HG02852 (cell line): ENCODE measurements at regions not wholly inside any gene's neighbourhood (a gene's known extent, or its start where the extent isn't known, plus 50 kb on each side); places are given as distances from the start of the nearest gene placed in this dataset.
"Not testable (repeated sequence)": the region's sequence is repeated elsewhere in the genome, so short reads cannot be mapped to it uniquely, and the experiment has no call there.

Source experiments
- ATAC-seq: cut with Tn5 transposase; IDR thresholded peaks from one replicate; pipeline ENCODE4 v1.9.1; 2021; ENCODE audit warnings: mild to moderate bottlenecking, moderate library complexity; ENCODE audit not compliant: unreplicated experiment

DNA sequence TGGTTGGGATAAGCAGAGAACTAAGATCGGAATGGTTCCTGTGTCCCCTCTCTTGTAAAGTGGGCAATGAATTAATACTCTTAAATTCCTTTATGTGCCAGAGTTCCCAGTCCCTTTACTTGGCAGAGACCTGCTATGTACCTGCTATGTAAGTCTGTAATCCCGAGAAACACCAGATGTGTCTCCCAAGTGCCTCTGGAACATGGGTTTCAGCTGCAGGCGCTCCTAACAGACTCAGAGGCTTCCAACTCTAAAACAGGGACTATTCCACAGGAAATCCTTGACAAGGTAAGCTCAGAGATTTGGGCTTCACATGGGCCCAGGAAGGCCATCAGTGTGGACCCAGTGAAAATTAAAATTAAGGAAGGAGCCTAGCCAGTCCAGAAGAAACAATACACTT lies 117.7 kb upstream of the PLCL2 start:
- no peak for ATAC-seq

DNA sequence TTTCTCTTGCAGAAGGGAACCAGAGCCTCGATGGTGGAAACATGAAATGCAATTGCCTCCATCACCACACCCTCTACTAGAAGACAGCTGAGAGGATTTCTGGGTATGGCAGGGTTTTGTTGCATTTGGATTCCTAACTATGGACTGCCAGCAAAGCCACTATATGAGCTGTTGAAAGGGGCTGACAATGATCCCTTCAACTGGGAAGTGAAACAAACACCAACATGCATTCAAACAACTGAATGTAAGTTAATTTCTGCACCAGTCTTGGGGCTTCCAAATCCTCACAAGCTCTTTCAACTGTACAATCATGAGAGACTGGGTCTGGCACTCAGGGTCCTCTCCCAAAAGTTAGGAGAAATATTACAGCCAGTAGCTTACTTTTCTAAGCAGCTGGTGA lies 116.7 kb upstream of the PLCL2 start:
- no peak for ATAC-seq

DNA sequence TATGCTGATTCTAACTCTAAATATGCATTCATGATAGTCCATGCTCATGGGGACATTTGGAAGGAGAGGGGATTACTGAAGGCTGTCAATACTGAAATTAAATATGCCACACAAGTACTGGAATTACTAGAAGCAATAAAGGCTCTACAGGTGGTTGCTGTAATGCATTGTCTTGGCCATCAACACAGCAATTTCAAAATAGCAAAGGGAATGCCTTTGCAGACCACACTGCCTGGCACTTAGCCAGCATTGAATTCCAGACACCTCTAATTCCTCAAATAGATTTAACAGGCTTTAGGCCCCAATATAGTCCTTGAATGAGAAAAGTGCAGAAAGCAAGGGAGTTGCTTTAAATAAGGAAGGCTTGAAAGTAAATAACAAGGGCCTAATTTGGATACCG lies 115.8 kb upstream of the PLCL2 start:
- ATAC-seq: no peak

DNA sequence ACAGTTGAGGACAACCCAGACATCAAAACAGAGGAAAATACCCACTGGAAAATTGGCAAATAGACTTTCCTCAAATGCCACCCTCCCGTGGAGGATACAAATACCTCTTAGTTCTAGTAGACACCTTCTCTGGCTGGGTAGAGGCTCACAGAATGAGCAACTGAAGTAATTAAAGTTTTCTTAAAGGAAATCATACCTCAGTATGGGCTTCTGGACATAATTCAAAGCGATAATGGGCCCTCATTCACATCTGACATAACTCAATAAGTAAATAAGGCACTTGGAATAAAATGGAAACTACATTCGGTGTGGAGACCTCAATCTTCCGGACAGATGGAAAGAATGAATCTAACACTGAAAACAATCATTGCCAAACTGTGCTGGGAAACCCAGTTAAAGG lies 115.2 kb upstream of the PLCL2 start:
- ATAC-seq: no peak

DNA sequence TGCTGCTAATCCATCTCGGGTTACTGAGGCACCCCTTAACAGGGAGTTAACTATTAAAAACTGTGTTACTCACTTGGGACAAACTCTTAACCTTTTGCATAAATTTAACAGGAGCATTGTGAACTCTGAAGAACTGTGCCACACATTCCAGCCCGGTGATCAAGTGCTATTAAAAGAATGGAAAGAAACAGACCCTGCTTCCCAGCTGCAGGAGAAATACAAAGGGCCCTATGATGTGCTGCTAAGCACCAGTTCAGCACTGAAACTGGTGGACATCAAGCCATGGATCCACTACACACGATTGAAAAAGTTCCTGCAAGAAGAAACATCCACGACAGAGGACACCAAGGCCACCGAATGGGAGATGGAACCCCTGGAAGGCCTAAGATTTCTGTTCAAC lies 114.7 kb upstream of the PLCL2 start:
- no peak for ATAC-seq

DNA sequence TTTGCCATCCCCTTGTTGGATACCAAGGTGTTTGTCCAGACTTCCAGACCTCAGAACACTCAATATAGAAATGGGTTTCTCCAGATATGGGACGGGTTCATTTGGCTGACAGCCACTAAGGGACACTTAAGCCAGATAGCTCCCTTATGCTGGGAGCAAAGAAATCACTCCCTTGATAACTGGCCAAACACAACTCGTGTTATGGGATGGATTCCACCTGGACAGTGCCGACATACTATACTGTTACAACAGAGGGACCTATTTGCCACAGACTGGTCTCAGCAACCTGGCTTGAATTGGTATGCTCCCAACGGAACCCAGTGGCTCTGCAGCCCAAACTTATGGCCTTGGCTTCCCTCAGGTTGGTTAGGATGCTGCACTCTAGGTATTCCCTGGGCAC lies 114.0 kb upstream of the PLCL2 start:
- ATAC-seq: no peak

DNA sequence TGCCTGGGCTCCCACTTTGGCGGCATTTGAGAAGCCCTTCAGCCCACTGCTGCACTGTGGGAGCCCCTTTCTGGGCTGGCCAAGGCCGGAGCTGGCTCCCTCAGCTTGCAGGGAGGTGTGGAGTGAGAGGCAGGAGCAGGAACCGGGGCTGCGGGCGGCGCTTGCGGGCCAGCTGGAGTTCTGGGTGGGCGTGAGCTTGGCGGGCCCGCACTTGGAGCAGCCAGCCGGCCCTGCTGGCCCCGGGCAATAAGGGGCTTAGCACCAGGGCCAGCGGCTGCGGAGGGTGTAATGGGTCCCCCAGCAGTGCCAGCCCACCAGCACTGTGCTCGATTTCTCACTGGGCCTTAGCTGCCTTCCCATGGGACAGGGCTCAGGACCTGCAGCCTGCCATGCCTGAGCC lies 111.2 kb upstream of the PLCL2 start:
- not testable (repeated sequence) for ATAC-seq

DNA sequence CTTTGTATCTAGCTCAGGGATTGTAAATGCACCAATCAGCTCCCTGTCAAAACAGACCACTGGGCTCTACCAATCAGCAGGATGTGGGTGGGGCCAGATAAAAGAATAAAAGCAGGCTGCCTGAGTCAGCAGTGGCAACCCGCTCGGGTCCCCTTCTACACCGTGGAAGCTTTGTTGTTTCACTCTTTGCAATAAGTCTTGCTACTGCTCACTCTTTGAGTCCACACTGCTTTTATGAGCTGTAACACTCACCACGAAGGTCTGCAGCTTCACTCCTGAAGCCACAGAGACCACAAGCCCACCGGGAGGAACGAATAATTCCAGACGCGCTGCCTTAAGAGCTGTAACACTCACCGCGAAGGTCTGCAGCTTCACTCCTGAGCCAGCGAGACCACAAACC lies 110.2 kb upstream of the PLCL2 start:
- not testable (repeated sequence) for ATAC-seq

DNA sequence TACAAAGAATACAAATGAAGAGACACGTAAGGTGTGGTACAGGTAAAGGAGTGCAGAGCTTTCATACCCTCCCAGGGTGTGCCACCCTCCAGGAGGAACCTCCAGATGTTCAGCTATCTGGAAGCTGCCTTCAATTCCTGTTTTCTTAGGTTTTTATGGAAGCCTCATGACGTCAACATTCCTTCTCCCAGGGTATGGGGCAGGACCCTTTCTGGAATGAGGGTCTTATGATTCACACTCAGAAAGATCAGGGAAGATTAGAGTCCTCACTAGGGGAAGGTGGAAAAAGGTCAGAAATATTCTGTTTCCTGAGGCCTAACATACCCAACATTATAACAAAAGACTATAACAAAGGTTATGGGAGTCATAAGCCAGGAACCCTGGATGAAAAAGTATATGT lies 99.8 kb upstream of the PLCL2 start:
- ATAC-seq: no peak

DNA sequence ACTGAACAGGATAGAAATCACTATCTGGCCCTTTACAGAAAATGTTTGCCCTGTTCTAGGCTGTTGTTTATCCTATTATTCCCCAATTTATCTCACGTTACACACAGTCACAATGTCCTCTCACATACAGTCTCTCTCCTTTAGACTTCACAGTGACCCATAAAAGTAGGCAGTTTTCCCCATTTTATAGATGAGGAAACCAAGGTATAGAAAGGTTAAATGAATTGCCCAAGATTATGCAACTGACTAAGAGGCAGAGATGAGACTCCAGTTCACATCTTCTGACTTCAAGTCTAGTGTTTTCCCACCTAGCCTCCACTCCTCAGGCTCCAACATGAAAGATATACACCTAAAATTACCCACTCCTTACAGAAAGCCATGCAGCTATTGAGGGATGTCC lies 99.3 kb upstream of the PLCL2 start:
- no peak for ATAC-seq

DNA sequence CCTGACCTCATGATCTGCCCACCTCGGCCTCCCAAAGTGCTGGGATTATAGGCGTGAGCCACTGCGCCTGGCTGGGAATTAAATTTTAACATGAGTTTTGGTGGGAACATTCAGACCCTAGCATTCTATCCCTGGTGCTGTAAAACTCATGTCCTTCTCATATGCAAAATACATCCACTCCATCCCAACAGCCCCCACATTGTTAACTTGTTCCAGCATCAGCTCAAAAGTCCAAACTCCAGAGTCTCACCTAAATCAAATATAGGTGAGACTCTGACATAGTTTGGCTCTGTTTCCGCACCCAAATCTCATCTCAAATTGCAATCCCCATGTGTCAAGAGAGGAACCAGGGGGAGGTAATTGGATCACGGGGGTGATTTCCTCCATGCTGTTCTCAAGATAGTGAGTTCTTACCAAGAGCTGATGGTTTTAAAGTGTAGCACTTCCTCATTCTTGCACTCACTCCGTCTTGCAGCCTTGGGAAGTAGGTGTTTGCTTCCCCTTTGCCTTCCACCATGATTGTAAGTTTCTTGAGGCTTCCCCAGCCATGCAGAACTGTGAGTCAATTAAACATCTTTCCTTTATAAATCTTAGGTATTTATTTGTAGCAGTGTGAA lies 96.2 kb upstream of the PLCL2 start:
- no peak for ATAC-seq

DNA sequence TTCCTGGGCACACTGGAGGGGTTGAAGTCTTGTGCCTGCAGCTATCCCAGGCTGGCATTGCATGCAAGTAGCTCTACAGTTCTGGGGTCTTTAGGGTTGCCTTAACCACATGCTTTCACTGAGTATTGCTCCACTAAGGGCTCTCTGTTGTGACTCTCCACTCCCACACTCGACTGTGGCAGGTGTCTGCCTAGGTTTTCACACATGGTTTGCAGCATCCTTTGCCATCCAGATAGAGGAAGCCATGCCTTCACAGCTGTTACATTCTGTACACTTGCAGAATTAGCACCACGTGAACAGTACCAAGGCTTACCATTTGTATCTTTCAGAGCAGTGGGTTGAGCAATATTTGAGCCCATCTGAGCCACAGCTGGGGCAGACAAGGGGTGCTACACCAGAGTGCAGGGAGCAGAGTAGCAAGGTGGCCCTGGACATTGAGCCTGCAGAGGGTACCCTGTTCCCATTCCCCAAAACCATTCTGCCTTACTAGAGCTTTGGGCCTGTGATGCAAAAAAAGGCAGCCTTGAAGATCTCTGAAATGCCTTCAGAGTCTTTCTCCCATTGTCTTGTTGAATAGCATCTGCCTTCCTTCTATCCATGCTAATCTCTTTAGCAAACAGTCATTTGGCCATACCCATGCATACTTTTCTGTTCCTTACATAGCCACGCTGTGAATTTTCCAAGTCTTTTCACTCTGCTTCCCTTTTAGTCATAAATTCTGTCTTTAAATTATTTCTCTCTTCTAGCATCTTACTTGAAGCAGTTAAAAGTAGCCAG lies 95.2 kb upstream of the PLCL2 start:
- ATAC-seq: no peak

DNA sequence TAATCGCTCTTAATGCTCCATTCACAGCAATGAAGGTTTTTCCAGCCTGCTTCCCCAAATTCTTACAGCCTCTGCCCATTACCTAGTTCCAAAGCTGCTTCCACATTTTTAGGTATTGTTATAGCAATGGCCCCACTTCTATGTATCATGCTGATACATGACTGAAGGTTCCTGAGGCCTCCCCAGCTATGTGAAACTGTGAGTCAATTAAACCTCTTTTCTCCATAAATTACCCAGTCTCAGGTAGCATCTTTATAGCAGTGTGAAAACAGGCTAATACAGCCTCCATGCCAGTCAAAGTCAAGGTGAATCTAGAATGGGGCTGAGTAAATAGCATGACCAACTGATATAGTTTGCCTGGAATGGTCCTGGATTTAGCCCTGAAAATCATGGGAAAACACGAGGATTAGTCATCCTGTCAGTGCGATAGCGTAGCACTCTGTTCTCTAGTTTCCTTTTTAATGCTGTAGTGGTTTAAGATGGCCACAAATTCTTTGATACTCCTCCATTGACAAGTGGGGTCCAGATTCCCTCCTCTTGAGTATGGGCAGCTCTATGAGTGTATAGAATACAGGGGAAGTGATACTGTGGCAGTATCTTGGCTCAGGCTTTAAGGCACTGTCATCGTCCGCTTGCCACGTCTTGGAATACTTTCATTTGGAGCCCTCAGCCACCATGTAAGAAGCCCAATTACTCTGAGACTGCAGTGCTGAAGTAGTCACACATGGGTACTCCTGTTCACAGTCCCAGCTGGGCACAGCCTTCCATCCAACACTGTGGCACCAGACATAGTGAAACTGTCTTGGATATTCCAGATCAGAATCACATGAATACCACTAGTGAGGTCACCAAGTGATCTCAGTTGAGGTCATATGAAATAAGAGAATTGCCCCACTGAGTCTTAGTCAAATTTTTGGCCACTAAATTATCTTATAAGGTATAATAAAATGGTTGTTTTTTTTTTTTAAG lies 94.0 kb upstream of the PLCL2 start:
- ATAC-seq: no peak

DNA sequence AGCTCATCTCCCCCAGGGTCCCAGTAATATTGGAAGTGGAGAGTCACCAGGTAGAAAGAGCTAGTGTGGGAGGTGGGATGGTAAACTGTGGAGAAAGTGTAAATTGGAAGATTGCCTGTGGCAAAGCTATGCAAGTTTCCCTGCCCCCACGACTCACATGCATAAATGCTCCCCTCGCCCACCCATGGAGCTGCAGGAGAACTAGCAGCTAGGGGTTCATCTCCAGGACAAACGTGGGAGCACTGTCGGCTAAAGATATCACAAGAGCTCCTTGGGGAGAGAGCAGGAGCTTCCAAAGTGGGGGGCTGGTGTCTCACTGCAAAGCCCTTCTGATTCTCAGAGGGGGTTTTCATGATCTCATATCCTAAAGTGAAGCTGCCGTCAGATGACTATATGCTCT lies 91.4 kb upstream of the PLCL2 start:
- no peak for ATAC-seq

DNA sequence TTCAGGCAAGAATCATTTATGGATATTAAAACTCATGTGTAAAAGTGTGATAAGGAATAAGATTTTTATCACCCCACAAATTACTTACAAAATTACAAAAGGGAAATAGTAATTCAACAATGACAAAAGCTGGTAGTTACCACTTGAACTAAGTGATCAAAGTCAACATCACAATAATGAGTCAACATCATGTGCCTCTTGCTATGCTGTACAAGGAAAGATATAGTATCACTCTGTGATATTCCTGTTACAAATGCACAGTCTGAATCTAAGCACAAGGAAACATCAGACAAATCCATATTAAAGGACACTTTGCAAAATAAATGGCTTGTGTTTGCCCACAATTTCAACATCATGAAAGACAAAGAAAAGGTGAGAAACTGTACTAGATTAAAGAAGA lies 90.5 kb upstream of the PLCL2 start:
- ATAC-seq: no peak

DNA sequence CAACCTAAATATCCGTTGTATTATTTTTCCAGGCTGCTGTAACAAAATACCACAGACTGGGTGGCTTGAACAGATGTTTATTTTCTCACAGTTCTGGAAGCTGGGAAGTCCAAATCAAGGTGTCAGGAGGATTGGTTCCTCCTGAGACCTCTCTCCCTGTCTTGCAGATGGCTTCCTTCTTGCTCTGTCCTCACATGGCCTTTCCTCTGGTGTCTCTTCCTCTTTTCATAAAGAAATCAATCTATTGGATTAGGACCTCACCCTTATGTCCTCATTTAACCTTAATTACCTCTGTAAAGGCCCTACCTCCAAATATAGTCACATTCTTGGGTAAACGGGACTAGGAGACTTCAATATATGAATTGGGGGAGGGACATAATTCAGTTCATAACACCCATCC lies 89.2 kb upstream of the PLCL2 start:
- no peak for ATAC-seq

DNA sequence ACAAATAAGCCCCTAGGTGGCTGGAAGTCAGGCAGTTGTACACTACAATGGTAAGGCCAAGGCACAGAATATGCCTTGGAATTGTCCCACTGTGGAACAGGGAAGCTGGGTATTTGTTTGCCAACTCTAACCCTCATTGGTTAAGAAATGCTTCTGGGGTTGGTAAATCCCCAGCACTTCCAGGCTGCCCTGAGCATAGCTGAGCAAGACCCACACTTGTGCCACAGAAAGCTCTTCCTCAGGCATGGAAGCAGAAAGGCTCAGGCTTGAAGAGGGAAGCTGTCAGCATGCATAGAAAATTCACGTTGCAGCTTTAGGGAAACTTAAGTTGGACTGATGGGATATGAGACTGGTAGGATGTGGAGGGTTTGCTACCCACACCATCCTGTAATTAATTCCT lies 86.9 kb upstream of the PLCL2 start:
- ATAC-seq: no peak

DNA sequence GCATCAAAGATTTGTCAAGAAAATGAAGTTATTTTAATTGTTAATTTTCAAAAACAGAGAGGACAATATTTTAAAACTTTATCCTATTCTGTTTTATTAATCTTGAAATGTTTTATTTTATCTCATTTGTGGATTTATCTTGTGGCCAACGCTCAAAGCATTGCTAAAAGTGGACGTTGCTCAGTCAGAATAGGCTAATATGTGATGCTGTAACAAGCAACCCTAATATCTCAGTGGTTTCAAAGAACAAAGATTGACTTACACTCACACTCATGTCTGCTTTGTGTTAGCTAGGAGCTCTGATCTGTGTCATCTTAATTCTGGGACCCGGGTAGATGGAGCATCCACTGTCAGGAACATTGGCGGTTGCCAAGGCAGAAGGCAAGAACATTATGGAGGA lies 86.0 kb upstream of the PLCL2 start:
- ATAC-seq: no peak

DNA sequence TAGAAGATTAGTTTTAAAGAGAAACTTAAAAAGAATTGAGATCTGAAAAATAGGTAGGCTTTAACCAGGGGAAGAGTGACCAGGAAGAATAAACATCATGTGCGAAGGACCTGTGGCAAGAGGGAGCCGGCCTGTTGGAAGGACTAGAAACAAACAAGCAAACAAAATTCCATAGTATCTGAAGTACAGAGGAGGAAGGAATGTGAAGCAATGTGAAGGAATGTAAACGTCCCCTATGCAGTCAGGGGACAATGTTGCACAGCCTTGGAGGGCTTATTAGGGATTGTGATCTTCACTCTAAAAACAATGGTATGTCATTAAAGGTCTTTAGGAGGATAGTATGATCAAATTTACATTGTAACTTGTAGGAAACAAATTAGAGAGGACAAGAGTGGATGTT lies 84.4 kb upstream of the PLCL2 start:
- no peak for ATAC-seq

DNA sequence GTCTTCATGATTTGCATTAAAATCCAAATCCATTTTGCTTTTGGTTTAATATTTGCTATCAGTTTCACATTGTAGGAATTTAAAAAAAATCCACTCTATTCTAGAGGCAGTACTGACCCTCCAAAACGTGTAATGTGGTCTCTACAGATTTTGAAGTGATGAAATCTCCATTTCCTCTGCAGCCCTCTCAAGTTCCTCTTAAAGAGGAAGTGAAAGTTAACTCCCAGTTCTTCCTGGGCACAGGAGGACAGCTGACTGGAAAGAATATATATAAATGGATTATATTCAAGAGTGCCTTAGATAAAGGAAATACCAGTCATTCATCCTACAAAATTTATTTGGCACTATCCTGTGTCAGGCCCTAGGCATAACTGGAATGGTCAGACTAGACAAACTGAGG lies 83.5 kb upstream of the PLCL2 start:
- ATAC-seq: no peak

DNA sequence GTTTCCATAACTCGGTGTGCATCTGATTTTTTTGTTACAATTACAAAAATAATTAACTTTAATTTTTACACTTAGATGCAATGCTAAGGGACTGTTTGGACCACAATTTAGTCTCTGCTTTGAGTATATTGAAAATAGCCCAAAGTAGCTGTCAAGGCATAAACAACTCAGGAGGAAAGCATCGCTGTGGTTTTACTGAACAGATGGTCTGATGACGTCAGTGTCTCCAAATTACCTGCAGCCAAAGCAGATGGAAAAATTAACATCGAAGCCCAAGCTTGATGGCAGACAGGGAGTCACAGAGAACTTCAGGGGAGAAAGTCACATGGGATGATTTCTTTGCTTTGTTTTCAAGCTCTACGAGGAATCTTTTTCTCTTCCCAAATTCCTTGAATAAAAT lies 83.1 kb upstream of the PLCL2 start:
- ATAC-seq: no peak

DNA sequence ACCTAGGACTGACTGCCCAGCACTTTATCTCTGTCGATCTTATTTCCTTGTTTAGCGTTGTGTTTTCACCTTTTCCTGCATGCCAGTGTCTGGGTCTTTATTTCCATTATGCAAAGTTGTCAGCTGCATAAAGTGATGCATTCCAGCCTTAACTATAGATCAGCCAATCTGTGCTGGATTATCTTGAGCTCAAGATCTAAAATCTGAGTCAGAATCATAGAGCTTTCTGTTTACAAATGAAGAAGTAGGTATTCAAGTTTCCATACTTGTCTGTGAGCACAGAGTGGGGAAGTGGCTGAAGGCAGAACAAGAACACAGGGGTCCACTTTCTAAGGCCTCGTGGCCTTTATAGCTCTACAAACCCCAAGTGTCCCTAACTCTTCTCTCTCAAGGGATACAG lies 82.4 kb upstream of the PLCL2 start:
- peak; percentile 85 for ATAC-seq
